SU-DHL-6 (cell line): ENCODE measurements at regions not wholly inside any gene's neighbourhood (a gene's known extent, or its start where the extent isn't known, plus 50 kb on each side); places are given as distances from the start of the nearest gene placed in this dataset.

ENCODE experiments used
- H2AFZ ChIP-seq: fragments of 200-600 bp; sonication (generic); 2 replicates; pipeline ENCODE4 v1.6.1; 2014; ENCODE audit warnings: low read depth, mild to moderate bottlenecking, moderate library complexity, mixed read lengths, antibody characterized with exemption, low read length; ENCODE audit not compliant: severe bottlenecking
- H3F3A ChIP-seq: fragments of 200-600 bp; shearing (Covaris generic); 2 replicates; pipeline ENCODE4 v1.6.0; 2016; ENCODE audit warnings: antibody characterized with exemption, mild to moderate bottlenecking; ENCODE audit not compliant: insufficient read depth
- H3K27ac ChIP-seq: fragments of 200-600 bp; sonication (generic); 2 replicates; pipeline ENCODE4 v1.5.1; 2016; ENCODE audit warnings: low read depth, mild to moderate bottlenecking, low read length, moderate library complexity, mixed read lengths
- H3K27me3 ChIP-seq: fragments of 200-600 bp; sonication (generic), shearing (Covaris generic); 2 replicates; pipeline ENCODE4 v1.6.0; 2014; ENCODE audit warnings: mild to moderate bottlenecking, low read length
- H3K36me3 ChIP-seq: fragments of 200-600 bp; sonication (generic); 2 replicates; pipeline ENCODE4 v1.6.1; 2014; ENCODE audit warnings: mild to moderate bottlenecking, low read length, mixed read lengths
- H3K4me2 ChIP-seq: fragments of 300-600, 200-600 bp; shearing (Covaris generic), sonication (generic); 2 replicates; pipeline ENCODE4 v1.6.0; 2014; ENCODE audit warnings: low read length, low read depth, mild to moderate bottlenecking; ENCODE audit not compliant: poor library complexity, severe bottlenecking
- H3K4me3 ChIP-seq: fragments of 200-600 bp; sonication (generic); 2 replicates; pipeline ENCODE4 v1.5.1; 2014; ENCODE audit warnings: antibody characterized with exemption, low read length, mild to moderate bottlenecking, mixed read lengths; ENCODE audit not compliant: insufficient read depth, poor library complexity, severe bottlenecking
- H3K79me2 ChIP-seq: fragments of 200-600 bp; sonication (generic); 2 replicates; pipeline ENCODE4 v1.6.1; 2014; ENCODE audit warnings: mild to moderate bottlenecking, low read length, moderate library complexity; ENCODE audit not compliant: insufficient read depth
- H3K9ac ChIP-seq: fragments of 200-600 bp; sonication (generic); 2 replicates; pipeline ENCODE4 v1.7.0; 2014; ENCODE audit warnings: mild to moderate bottlenecking, low read length
- H3K9me2 ChIP-seq: fragments of 200-600 bp; sonication (generic); replicated peaks from 2 replicates; pipeline ENCODE4 v1.6.1; 2014; ENCODE audit warnings: low read length; ENCODE audit not compliant: insufficient read depth
- H3K9me3 ChIP-seq: fragments of 200-600 bp; sonication (generic); 2 replicates; pipeline ENCODE4 v1.6.1; 2014; ENCODE audit warnings: low read length, mixed read lengths; ENCODE audit not compliant: insufficient read depth
- H4K20me1 ChIP-seq: fragments of 200-600 bp; sonication (generic); 2 replicates; pipeline ENCODE4 v1.6.1; 2014; ENCODE audit warnings: low read depth, mild to moderate bottlenecking, antibody characterized with exemption, low read length, moderate library complexity, mixed read lengths
- CTCF ChIP-seq: fragments of 200-600 bp; sonication (generic); IDR thresholded peaks from one replicate; pipeline ENCODE4 v1.5.1; 2017; ENCODE audit warnings: antibody characterized with exemption, mild to moderate bottlenecking, low read length, moderate library complexity; ENCODE audit not compliant: insufficient read depth, poor library complexity, severe bottlenecking
- EZH2phosphoT487 ChIP-seq: fragments of 200-600 bp; sonication (generic), shearing (Covaris generic); conservative IDR thresholded peaks from 2 replicates; pipeline ENCODE4 v1.6.1; 2018; ENCODE audit warnings: mild to moderate bottlenecking, antibody characterized with exemption, low read length, moderate library complexity, mixed read lengths

- Histone ChIP-seq H4K20me1 (no peaks in the 10 kb centered on the region), H3K4me3 (no peak overlapping the region), H3K9me3 (no peaks in the 10 kb centered on the region), H3K4me2 (no peak overlapping the region), H3K9ac (no peak overlapping the region), H3F3A (no peaks in the 10 kb centered on the region), H3K27ac (no peak overlapping the region), H2AFZ (no peak overlapping the region), H3K27me3 (no peaks in the 10 kb centered on the region), H3K36me3 (no peaks in the 10 kb centered on the region), H3K9me2 (no peaks in the 10 kb centered on the region), H3K79me2 (no peaks in the 10 kb centered on the region)
- no peak for TF ChIP-seq EZH2phosphoT487
- no peak for TF ChIP-seq CTCF
Measured at GRCh38 chr12:46493150-46493833, 120.7 kb upstream of the SLC38A2 start.

GRCh38 chr12:46492471-46493085, 120.0 kb upstream of the SLC38A2 start:
- Histone ChIP-seq H3F3A (no peaks in the 10 kb centered on the region), H2AFZ (no peak overlapping the region), H3K9me2 (no peaks in the 10 kb centered on the region), H3K4me3 (no peak overlapping the region), H3K9ac (no peak overlapping the region), H3K27ac (no peak overlapping the region), H4K20me1 (no peaks in the 10 kb centered on the region), H3K79me2 (no peaks in the 10 kb centered on the region), H3K9me3 (no peaks in the 10 kb centered on the region), H3K36me3 (no peaks in the 10 kb centered on the region), H3K27me3 (no peaks in the 10 kb centered on the region), H3K4me2 (no peak overlapping the region)
- no peak for TF ChIP-seq CTCF

- H3K79me2 ChIP-seq = no peaks in the 10 kb centered on the region
- no peak for TF ChIP-seq CTCF
- no peak for TF ChIP-seq EZH2phosphoT487
- no peak overlapping the region for H3K9ac ChIP-seq
- no peak overlapping the region for H2AFZ ChIP-seq
- no peaks in the 10 kb centered on the region for H3K36me3 ChIP-seq
- H3F3A ChIP-seq = no peaks in the 10 kb centered on the region
- H3K9me3 ChIP-seq = no peaks in the 10 kb centered on the region
- no peaks in the 10 kb centered on the region for H4K20me1 ChIP-seq
- H3K27me3 ChIP-seq = no peaks in the 10 kb centered on the region
- no peak overlapping the region for H3K4me3 ChIP-seq
- H3K27ac ChIP-seq = no peak overlapping the region
- H3K9me2 ChIP-seq = no peaks in the 10 kb centered on the region; the same call in 1 of the 2 replicates
- H3K4me2 ChIP-seq = no peak overlapping the region
Measured at GRCh38 chr12:46491548-46491947, 119.0 kb upstream of the SLC38A2 start.
